ENCODE measurements at regions not wholly inside any gene's neighbourhood (a gene's known extent, or its start where the extent isn't known, plus 50 kb on each side); places are given as distances from the start of the nearest gene placed in this dataset.
A peak's percentile ranks its signal among the peaks of the same experiment; 100 is the strongest.

DNA sequence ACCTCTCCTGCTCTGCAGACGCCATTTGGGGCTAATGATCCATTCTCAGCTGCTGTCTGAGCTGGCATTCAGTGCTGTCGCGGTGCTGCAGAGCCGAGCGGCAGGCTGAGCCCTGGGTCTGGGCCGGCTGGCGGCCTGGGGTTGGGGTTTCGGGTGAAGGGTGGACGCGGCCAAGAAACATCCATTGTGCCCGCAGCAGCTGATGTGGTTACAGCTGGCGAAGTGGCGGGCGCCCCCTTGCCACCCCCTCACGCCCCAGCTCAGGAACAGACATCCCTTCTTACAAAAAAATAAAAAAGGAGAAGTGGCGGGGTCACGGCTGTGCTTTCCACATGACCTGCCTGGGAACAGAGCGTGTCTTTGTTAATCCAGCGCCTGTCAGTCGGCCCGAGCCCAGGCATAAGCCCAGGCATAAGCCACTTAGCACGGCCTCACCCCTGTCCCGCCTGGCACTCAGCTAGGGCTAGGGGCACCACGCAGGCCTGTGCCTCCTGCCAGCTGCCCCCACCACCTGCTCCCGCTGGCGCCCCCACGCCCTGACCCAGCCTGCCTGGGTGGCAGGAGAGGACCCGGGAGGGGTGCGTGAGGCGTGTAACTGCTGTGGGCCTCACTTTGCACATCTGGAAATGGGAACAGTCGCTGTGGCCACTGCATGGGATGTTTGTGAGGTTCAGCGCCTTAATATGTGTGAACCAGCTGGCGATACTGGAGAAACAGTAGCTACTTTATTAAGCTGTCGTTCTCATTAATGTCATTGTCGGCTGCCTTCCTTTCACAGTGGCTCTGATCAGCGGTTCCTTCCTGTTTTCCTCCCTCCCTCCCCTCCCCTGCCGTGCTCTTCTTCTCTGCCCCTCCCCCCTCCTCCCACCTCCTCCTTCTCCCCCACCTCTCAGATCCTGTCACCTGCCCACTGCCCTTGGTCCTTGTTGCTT, 197.7 kb upstream of the CIBAR2 start:
- H3K27me3 Mint-ChIP-seq (ENCODE audit: insufficient read depth), result no peaks in the 10 kb centered on the region

DNA sequence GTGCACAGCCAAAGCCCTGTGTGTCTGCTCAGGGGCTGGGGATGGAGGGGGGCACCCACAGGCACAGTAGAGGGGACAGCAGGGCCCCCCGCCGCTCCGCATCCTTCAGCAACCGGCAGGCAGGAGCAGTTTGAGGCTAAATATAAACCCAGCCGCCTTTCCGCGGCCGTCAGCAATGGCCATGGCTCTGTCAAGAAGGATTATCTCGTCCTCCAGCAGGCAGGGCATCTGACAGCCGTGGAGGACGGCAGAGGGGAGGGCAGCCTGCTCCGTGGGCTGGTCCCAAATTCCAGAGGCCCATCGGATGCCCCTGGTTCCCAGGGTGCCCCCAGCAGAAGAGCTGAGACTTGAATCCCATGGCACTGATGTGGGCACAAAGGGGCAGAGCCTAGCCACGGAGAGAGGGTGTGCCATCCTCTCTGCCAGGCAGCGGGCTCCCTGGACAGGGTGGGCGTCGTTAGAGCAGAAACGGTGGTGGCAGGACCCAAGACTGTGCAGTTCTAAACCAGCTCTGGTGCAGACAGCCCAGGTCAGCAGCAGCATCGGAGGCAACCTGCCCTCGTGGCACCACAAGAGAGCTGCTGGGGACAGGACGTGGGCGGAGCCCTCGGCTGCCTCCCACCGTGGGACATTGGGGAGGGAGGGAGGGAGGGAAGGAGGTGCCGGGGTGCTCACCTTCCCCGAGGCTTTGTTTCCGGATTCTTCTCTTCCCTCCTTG, 198.8 kb upstream of the CIBAR2 start:
- Mint-ChIP-seq H3K27me3 (ENCODE audit: insufficient read depth) (no peaks in the 10 kb centered on the region), H3K9me3 (peaks cover 5% of the 10 kb centered on the region), H3K4me3 (no peak overlapping the region), H3K27ac (no peak overlapping the region), H3K36me3 (ENCODE audit: low read depth) (no peaks in the 10 kb centered on the region), H3K4me1 (peaks cover 44% of the 10 kb centered on the region)
- TF ChIP-seq, protein P1, sequence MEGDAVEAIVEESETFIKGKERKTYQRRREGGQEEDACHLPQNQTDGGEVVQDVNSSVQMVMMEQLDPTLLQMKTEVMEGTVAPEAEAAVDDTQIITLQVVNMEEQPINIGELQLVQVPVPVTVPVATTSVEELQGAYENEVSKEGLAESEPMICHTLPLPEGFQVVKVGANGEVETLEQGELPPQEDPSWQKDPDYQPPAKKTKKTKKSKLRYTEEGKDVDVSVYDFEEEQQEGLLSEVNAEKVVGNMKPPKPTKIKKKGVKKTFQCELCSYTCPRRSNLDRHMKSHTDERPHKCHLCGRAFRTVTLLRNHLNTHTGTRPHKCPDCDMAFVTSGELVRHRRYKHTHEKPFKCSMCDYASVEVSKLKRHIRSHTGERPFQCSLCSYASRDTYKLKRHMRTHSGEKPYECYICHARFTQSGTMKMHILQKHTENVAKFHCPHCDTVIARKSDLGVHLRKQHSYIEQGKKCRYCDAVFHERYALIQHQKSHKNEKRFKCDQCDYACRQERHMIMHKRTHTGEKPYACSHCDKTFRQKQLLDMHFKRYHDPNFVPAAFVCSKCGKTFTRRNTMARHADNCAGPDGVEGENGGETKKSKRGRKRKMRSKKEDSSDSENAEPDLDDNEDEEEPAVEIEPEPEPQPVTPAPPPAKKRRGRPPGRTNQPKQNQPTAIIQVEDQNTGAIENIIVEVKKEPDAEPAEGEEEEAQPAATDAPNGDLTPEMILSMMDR (conservative IDR thresholded peaks at IDR 0.05), result no peak
- peaks cover 35% of the 10 kb centered on the region for H3K4me1 ChIP-seq (ENCODE audit: control insufficient read depth, insufficient read depth, low read length)
- H3K9ac ChIP-seq (ENCODE audit: extremely low read depth, low read length, poor library complexity, severe bottlenecking), result no peak overlapping the region
- H3K27me3 ChIP-seq (ENCODE audit: control insufficient read depth, insufficient read depth, low read length, poor library complexity, severe bottlenecking), result no peaks in the 10 kb centered on the region
- WGBS, 2 experiments (ENCODE audit: insufficient coverage in 1 of 2, insufficient read length in 1 of 2), result 47 to 49% methylated on average over 14 to 27 of the region's 27 CpGs
- no peak overlapping the region for H3K27ac ChIP-seq (ENCODE audit: low read depth, low read length)
- no peaks in the 10 kb centered on the region for H3K9me3 ChIP-seq (ENCODE audit: control insufficient read depth, low read length)
- no peak overlapping the region for H3K4me3 ChIP-seq (ENCODE audit: low read length)
- H3K36me3 ChIP-seq (ENCODE audit: control insufficient read depth, insufficient read depth, low read length), result no peaks in the 10 kb centered on the region
- peak; percentile 75 for DNase-seq

More for the DNA sequence above, 197.7 kb upstream of the CIBAR2 start:
- Histone ChIP-seq H3K27ac (ENCODE audit: low read depth, low read length) (peak overlapping the region; percentile 80), H3K36me3 (ENCODE audit: control insufficient read depth, insufficient read depth, low read length) (no peaks in the 10 kb centered on the region), H3K9ac (ENCODE audit: extremely low read depth, low read length, poor library complexity, severe bottlenecking) (no peak overlapping the region), H3K9me3 (ENCODE audit: control insufficient read depth, low read length) (no peaks in the 10 kb centered on the region), H3K4me1 (ENCODE audit: control insufficient read depth, insufficient read depth, low read length) (peaks cover 35% of the 10 kb centered on the region), H3K4me3 (ENCODE audit: low read length) (no peak overlapping the region), H3K27me3 (ENCODE audit: control insufficient read depth, insufficient read depth, low read length, poor library complexity, severe bottlenecking) (no peaks in the 10 kb centered on the region)
- Mint-ChIP-seq H3K4me1 (peaks cover 45% of the 10 kb centered on the region), H3K4me3 (no peak overlapping the region), H3K27ac (no peak overlapping the region), H3K36me3 (ENCODE audit: low read depth) (no peaks in the 10 kb centered on the region), H3K9me3 (peaks cover 5% of the 10 kb centered on the region)
- DNase-seq, result peak; percentile 81
- 48 to 70% methylated on average over 15 to 37 of the region's 37 CpGs for WGBS, 2 experiments (ENCODE audit: insufficient coverage in 1 of 2, insufficient read length in 1 of 2)
- TF ChIP-seq, protein P1 (conservative IDR thresholded peaks at IDR 0.05), result no peak

DNA sequence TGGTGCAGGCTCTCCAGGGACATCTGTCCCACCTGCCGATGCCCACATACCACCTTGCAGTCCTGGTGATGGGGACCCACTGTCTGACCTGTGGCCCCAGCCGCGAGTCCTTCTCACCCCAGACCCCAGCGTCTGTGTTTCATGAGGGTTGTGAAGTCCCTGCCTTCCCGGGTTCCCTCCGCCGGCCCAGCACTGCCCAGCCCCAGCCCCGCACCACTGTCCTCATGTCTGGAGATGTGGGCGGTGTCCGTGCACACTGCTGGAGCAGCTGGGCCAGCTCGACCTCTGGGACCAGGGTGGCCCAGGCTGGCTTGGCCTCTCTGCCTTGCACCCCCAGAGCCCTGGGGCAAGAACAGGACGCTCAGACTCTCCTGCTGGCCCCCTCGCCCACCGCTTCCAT, 199.5 kb upstream of the CIBAR2 start:
- peaks cover 5% of the 10 kb centered on the region for H3K9me3 Mint-ChIP-seq
- TF ChIP-seq, protein P1 (conservative IDR thresholded peaks at IDR 0.05), result no peak
- Histone ChIP-seq H3K36me3 (ENCODE audit: control insufficient read depth, insufficient read depth, low read length) (no peaks in the 10 kb centered on the region), H3K4me1 (ENCODE audit: control insufficient read depth, insufficient read depth, low read length) (peaks cover 35% of the 10 kb centered on the region), H3K9me3 (ENCODE audit: control insufficient read depth, low read length) (no peaks in the 10 kb centered on the region), H3K4me3 (ENCODE audit: low read length) (no peak overlapping the region), H3K27ac (ENCODE audit: low read depth, low read length) (no peak overlapping the region), H3K9ac (ENCODE audit: extremely low read depth, low read length, poor library complexity, severe bottlenecking) (no peak overlapping the region), H3K27me3 (ENCODE audit: control insufficient read depth, insufficient read depth, low read length, poor library complexity, severe bottlenecking) (no peaks in the 10 kb centered on the region)
- H3K27me3 Mint-ChIP-seq (ENCODE audit: insufficient read depth), result no peaks in the 10 kb centered on the region
- DNase-seq, result no peak
- H3K27ac Mint-ChIP-seq, result peak overlapping the region; percentile 17
- H3K4me3 Mint-ChIP-seq, result no peak overlapping the region
- H3K36me3 Mint-ChIP-seq (ENCODE audit: low read depth), result no peaks in the 10 kb centered on the region
- 87 to 98% methylated on average over 6 to 14 of the region's 14 CpGs for WGBS, 2 experiments (ENCODE audit: insufficient coverage in 1 of 2, insufficient read length in 1 of 2)
- H3K4me1 Mint-ChIP-seq, result peaks cover 46% of the 10 kb centered on the region

All from endodermal cell (in vitro differentiated cells).